Naive thymus-derived CD4-positive, alpha-beta T cell (primary cell): ENCODE measurements at regions not wholly inside any gene's neighbourhood (a gene's known extent, or its start where the extent isn't known, plus 50 kb on each side); places are given as distances from the start of the nearest gene placed in this dataset.

Source experiments
- ATAC-seq: fragments of 150-1000 bp; cut with Tn5 transposase; 2 replicates; pipeline ENCODE4 v1.10.0; 2021; ENCODE audit warnings: mild to moderate bottlenecking, moderate library complexity
- CTCF ChIA-PET: fragments of 350-600 bp; sonication (Branson Sonifier 250); formaldehyde crosslinking; loops from one replicate; lab custom pipeline; 2021; ENCODE audit warnings: antibody characterized with exemption; lab: Charles Lee
- POLR2A ChIA-PET: fragments of 350-600 bp; sonication (Branson Sonifier 250); formaldehyde crosslinking; loops from one replicate; lab custom pipeline; 2021; ENCODE audit warnings: antibody characterized with exemption, inconsistent platforms; lab: Charles Lee
- DNase-seq, 9 donors: peaks; one replicate each; pipeline versions ENCODE4 v3.0.0 to v3.0.0-alpha.2; 2020 to 2022; ENCODE audit warnings: mixed read lengths in 1 of 9
- H3K27ac ChIP-seq: one replicate; pipeline ENCODE4 v1.7.0; 2013; ENCODE audit warnings: mild to moderate bottlenecking, low read depth, low read length, moderate library complexity
- H3K27me3 ChIP-seq, 2 donors: one replicate each; pipeline ENCODE4 v1.7.0; 2013; ENCODE audit warnings: low read length in 2 of 2, mild to moderate bottlenecking in 2 of 2, moderate library complexity in 2 of 2; ENCODE audit not compliant: control insufficient read depth in 2 of 2, insufficient read depth in 2 of 2
- H3K36me3 ChIP-seq, 3 experiments: 1 replicate in 2 of 3; 2 replicates in 1 of 3; pipeline ENCODE4 v1.7.0; 2013; ENCODE audit warnings: low read length in 3 of 3, mild to moderate bottlenecking in 3 of 3, moderate library complexity in 1 of 3; ENCODE audit not compliant: insufficient read depth in 3 of 3, control insufficient read depth in 2 of 3
- H3K4me1 ChIP-seq, 2 donors: one replicate each; pipeline ENCODE4 v1.7.0; 2013; ENCODE audit warnings: low read length in 2 of 2, mild to moderate bottlenecking in 2 of 2, moderate library complexity in 1 of 2; ENCODE audit not compliant: control insufficient read depth in 2 of 2, insufficient read depth in 2 of 2
- H3K4me3 ChIP-seq: 2 replicates; pipeline ENCODE4 v1.7.0; 2013; ENCODE audit warnings: mild to moderate bottlenecking, low read length
- H3K9me3 ChIP-seq, 3 experiments: 1 replicate in 2 of 3; 2 replicates in 1 of 3; pipeline ENCODE4 v1.7.0; 2013; ENCODE audit warnings: low read length in 3 of 3; ENCODE audit not compliant: control insufficient read depth in 2 of 3
- H3K27ac Mint-ChIP-seq, 9 donors: one replicate each; pipeline ENCODE4 v1.8.0; 2020 to 2022; ENCODE audit warnings: mixed read lengths in 9 of 9, mild to moderate bottlenecking in 8 of 9, moderate library complexity in 5 of 9, inconsistent platforms in 2 of 9
- H3K27me3 Mint-ChIP-seq, 5 donors: one replicate each; pipeline ENCODE4 v1.8.0; 2021 to 2022; ENCODE audit warnings: mixed read lengths in 5 of 5, mild to moderate bottlenecking in 1 of 5
- H3K36me3 Mint-ChIP-seq, 5 donors: one replicate each; pipeline ENCODE4 v1.8.0; 2020 to 2022; ENCODE audit warnings: mixed read lengths in 5 of 5, mild to moderate bottlenecking in 3 of 5, inconsistent platforms in 1 of 5
- H3K4me1 Mint-ChIP-seq, 7 donors: one replicate each; pipeline ENCODE4 v1.8.0; 2020 to 2022; ENCODE audit warnings: mixed read lengths in 7 of 7, mild to moderate bottlenecking in 3 of 7, inconsistent platforms in 1 of 7
- H3K4me3 Mint-ChIP-seq, 10 donors: one replicate each; pipeline ENCODE4 v1.8.0; 2020 to 2022; ENCODE audit warnings: mild to moderate bottlenecking in 10 of 10, mixed read lengths in 10 of 10, moderate library complexity in 6 of 10, inconsistent platforms in 2 of 10
- H3K9me3 Mint-ChIP-seq, 11 donors: one replicate each; pipeline ENCODE4 v1.8.0; 2020 to 2022; ENCODE audit warnings: mixed read lengths in 11 of 11, mild to moderate bottlenecking in 4 of 11, inconsistent platforms in 1 of 11, moderate library complexity in 1 of 11
- intact Hi-C, 2 donors: fragments of 100-400 bp; cut with micrococcal nuclease; formaldehyde crosslinking; loops; one replicate each; pipeline ENCODE4 v1.15.1; 2023

- DNase-seq (no peak), ATAC-seq (no peak)
- Histone ChIP-seq H3K27ac (no peak overlapping the region), H3K9me3 (no peaks in the 10 kb centered on the region), H3K4me1 (no peaks in the 10 kb centered on the region), H3K36me3 (no peaks in the 10 kb centered on the region), H3K27me3 (no peaks in the 10 kb centered on the region), H3K4me3 (no peak overlapping the region)
- Mint-ChIP-seq H3K9me3 (peaks cover 0 to 9% (median 4%) of the 10 kb centered on the region in 11 donors), H3K36me3 (no peaks in the 10 kb centered on the region), H3K4me3 (no peak overlapping the region), H3K27ac (no peak overlapping the region), H3K4me1 (no peaks in the 10 kb centered on the region), H3K27me3 (no peaks in the 10 kb centered on the region)
- ChIA-PET CTCF (no interaction called here), POLR2A (no interaction called here)
- intact Hi-C loops, result no loop called here
Observed at GRCh38 chrX:94389044-94389443, 715.0 kb downstream of the FAM133A start.

DNA sequence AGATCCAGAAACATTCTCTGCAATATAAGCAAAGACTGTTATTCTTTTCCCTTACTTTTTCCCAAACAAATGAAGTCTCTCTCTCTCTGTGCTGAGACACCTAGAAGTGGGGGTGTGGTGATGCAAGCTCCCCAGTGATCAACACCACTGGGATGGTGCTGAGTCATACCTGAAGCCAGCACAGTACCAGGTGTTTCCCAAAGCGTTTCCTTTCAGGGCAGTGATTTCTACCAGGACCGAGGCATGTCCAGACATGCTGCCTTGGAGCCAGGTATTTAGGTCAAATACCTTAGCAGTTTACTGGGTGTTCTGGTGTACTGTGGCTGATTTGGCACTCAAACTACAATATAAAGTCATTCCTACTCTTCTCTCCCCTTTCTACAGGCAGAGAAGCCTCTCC lies 726.5 kb downstream of the FAM133A start:
- no peak overlapping the region for H3K4me3 ChIP-seq
- H3K9me3 ChIP-seq, result no peaks in the 10 kb centered on the region
- no peak overlapping the region for H3K27ac ChIP-seq
- H3K27me3 ChIP-seq, result no peaks in the 10 kb centered on the region
- H3K36me3 ChIP-seq, result no peaks in the 10 kb centered on the region
- intact Hi-C loops, result no loop called here
- ChIA-PET CTCF (no interaction called here), POLR2A (no interaction called here)
- Mint-ChIP-seq H3K27ac (peak overlapping the region in 1 of 9 donors; percentile 63), H3K4me1 (no peaks in the 10 kb centered on the region), H3K9me3 (peaks cover 0 to 5% (median 0%) of the 10 kb centered on the region in 11 donors), H3K36me3 (no peaks in the 10 kb centered on the region), H3K27me3 (no peaks in the 10 kb centered on the region), H3K4me3 (no peak overlapping the region)
- no peak for DNase-seq
- no peaks in the 10 kb centered on the region for H3K4me1 ChIP-seq
- ATAC-seq, result no peak

DNA sequence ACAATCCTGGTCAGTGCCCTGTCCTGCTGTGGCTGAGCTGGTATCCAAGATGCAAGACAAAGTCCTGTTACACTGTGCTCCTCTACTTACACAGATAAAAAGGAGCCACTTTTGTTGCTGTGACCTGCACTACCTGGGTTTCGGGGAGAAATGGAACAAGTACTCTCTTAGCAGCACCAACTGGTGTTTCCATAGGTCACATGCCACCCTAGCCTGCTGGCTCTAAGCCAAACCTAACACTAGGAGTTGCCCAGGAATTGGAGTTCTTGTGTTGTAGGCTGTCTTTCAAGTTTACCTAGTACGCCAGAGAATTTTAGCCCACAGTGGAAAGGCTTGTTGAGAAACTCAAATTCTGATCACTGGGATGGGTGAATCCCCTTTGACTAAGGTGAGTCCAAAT lies 727.4 kb downstream of the FAM133A start:
- Mint-ChIP-seq H3K27me3 (no peaks in the 10 kb centered on the region), H3K36me3 (no peaks in the 10 kb centered on the region), H3K4me3 (no peak overlapping the region), H3K27ac (no peak overlapping the region), H3K4me1 (no peaks in the 10 kb centered on the region), H3K9me3 (peaks cover 0 to 5% (median 0%) of the 10 kb centered on the region in 11 donors)
- Histone ChIP-seq H3K36me3 (no peaks in the 10 kb centered on the region), H3K27me3 (no peaks in the 10 kb centered on the region), H3K9me3 (no peaks in the 10 kb centered on the region), H3K4me3 (no peak overlapping the region), H3K4me1 (no peaks in the 10 kb centered on the region), H3K27ac (no peak overlapping the region)
- DNase-seq, result no peak
- ChIA-PET POLR2A (no interaction called here), CTCF (no interaction called here)
- intact Hi-C loops, result no loop called here
- no peak for ATAC-seq

DNA sequence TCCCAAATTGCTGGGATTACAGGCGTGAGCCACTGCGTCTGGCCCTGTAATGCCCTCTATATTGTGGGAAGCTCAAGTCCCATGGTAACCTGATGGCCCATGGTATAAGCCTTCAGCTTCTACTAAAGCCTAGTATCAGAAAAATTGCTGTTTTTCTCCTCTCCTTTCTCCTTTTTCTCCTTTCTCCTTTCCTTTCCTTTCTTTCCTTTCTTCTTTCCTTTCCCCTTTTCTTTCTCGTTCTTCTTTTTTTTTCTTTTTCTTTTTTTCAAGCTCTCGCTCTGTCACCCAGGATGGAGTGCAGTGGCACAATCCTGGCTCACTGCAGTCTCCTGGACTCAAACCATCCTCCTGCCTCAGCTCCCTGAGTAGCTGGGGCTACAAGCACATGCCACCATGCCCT lies 740.7 kb downstream of the FAM133A start:
- POLR2A ChIA-PET, result no interaction called here
- Histone ChIP-seq H3K4me1 (no peaks in the 10 kb centered on the region), H3K27me3 (no peaks in the 10 kb centered on the region), H3K36me3 (no peaks in the 10 kb centered on the region), H3K9me3 (no peaks in the 10 kb centered on the region), H3K4me3 (no peak overlapping the region), H3K27ac (no peak overlapping the region)
- no peak overlapping the region for H3K4me3 Mint-ChIP-seq
- H3K9me3 Mint-ChIP-seq, result peaks cover 0 to 2% (median 0%) of the 10 kb centered on the region in 11 donors
- H3K36me3 Mint-ChIP-seq, result no peaks in the 10 kb centered on the region
- no peak overlapping the region for H3K27ac Mint-ChIP-seq
- CTCF ChIA-PET, result no interaction called here
- no peaks in the 10 kb centered on the region for H3K27me3 Mint-ChIP-seq
- no peaks in the 10 kb centered on the region for H3K4me1 Mint-ChIP-seq
- ATAC-seq (no peak), DNase-seq (no peak)
- intact Hi-C loops, result no loop called here

GRCh38 chrX:94418065-94418464 lies 744.1 kb downstream of the FAM133A start:
- intact Hi-C loops, result no loop called here
- no peaks in the 10 kb centered on the region for H3K4me1 ChIP-seq
- Mint-ChIP-seq H3K27ac (no peak overlapping the region), H3K4me1 (no peaks in the 10 kb centered on the region), H3K36me3 (no peaks in the 10 kb centered on the region), H3K4me3 (no peak overlapping the region), H3K27me3 (no peaks in the 10 kb centered on the region), H3K9me3 (peaks cover 0 to 5% (median 0%) of the 10 kb centered on the region in 11 donors)
- no peak overlapping the region for H3K4me3 ChIP-seq
- no peak overlapping the region for H3K27ac ChIP-seq
- ATAC-seq (no peak), DNase-seq (no peak)
- H3K27me3 ChIP-seq, result no peaks in the 10 kb centered on the region
- CTCF ChIA-PET, result no interaction called here
- no peaks in the 10 kb centered on the region for H3K9me3 ChIP-seq
- H3K36me3 ChIP-seq, result no peaks in the 10 kb centered on the region
- POLR2A ChIA-PET, result no interaction called here

DNA sequence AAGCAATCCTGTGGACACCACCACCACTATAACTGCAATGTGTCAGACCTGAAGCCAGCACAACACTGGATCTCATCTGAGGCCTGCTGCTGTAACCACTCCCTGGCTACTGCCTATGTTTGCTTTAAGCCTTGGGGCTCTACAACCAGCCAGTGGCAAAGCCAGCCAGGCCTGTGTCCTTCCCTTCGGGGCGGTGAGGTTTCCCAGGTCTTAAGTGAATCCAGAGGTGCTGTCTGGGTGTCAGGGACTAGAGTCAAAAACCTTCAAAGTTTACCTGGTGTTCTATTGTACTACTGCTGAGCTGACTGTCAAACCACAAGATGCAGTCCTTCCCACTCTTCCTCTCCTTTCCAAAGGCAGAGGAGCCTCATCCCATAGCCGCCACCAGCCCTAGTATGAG lies 750.5 kb downstream of the FAM133A start:
- no peaks in the 10 kb centered on the region for H3K27me3 Mint-ChIP-seq

DNA sequence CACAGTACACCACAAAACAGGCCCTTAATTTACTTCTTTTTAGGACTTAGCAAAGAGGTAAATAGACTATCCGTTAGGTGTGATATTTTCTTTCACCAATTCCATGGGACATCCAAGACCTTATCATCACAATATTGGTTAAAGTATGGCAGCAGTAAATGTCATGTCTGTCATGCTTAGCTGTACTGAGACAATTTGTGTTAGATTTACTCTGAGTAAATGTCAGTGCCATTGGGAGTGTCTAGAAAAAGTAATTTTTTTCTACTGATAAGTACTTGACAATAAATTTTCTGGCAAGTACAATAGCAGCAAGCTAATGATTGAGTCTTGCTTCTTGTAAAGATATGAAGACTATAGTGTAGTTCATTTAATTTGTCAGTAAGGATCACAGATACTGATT lies 756.1 kb downstream of the FAM133A start:
- POLR2A ChIA-PET, result no interaction called here
- Mint-ChIP-seq H3K27me3 (no peaks in the 10 kb centered on the region), H3K4me1 (no peaks in the 10 kb centered on the region), H3K4me3 (no peak overlapping the region), H3K36me3 (no peaks in the 10 kb centered on the region), H3K9me3 (peaks cover 0 to 3% (median 0%) of the 10 kb centered on the region in 11 donors), H3K27ac (no peak overlapping the region)
- intact Hi-C loops, result no loop called here
- no peaks in the 10 kb centered on the region for H3K36me3 ChIP-seq
- H3K27me3 ChIP-seq, result no peaks in the 10 kb centered on the region
- DNase-seq, result no peak
- no peaks in the 10 kb centered on the region for H3K4me1 ChIP-seq
- H3K4me3 ChIP-seq, result no peak overlapping the region
- no peak for ATAC-seq
- CTCF ChIA-PET, result no interaction called here
- H3K9me3 ChIP-seq, result no peaks in the 10 kb centered on the region
- no peak overlapping the region for H3K27ac ChIP-seq

More for the DNA sequence above, 750.5 kb downstream of the FAM133A start:
- intact Hi-C loops, result no loop called here
- DNase-seq, result no peak
- Mint-ChIP-seq H3K27ac (no peak overlapping the region), H3K4me3 (no peak overlapping the region), H3K36me3 (no peaks in the 10 kb centered on the region), H3K4me1 (no peaks in the 10 kb centered on the region), H3K9me3 (peaks cover 0 to 5% (median 0%) of the 10 kb centered on the region in 11 donors)
- no peak for ATAC-seq
- Histone ChIP-seq H3K4me1 (no peaks in the 10 kb centered on the region), H3K9me3 (no peaks in the 10 kb centered on the region), H3K36me3 (no peaks in the 10 kb centered on the region), H3K27ac (no peak overlapping the region), H3K4me3 (no peak overlapping the region), H3K27me3 (no peaks in the 10 kb centered on the region)
- ChIA-PET POLR2A (no interaction called here), CTCF (no interaction called here)
